CD4-positive, CD25-positive, alpha-beta regulatory T cell (primary cell): ENCODE measurements at regions not wholly inside any gene's neighbourhood (a gene's known extent, or its start where the extent isn't known, plus 50 kb on each side); places are given as distances from the start of the nearest gene placed in this dataset.

ENCODE experiments used
- ATAC-seq, 2 donors: fragments of 150-1000 bp; cut with Tn5 transposase; one replicate each; pipeline ENCODE4 v1.10.0; 2021; ENCODE audit warnings: low read depth in 2 of 2, moderate number of reproducible peaks in 2 of 2, moderate library complexity in 1 of 2
- DNase-seq, 3 donors: peaks; one replicate each; pipeline versions ENCODE4 v3.0.0 to v3.0.0-alpha.2; 2012 to 2022; ENCODE audit warnings: mixed read lengths in 1 of 3
- H3K27ac ChIP-seq: one replicate; pipeline ENCODE4 v1.7.0; 2013; ENCODE audit warnings: mild to moderate bottlenecking, low read length; ENCODE audit not compliant: insufficient read depth, poor library complexity, severe bottlenecking
- H3K27me3 ChIP-seq: one replicate; pipeline ENCODE4 v1.7.0; 2013; ENCODE audit warnings: low read length; ENCODE audit not compliant: control insufficient read depth, insufficient read depth
- H3K36me3 ChIP-seq: one replicate; pipeline ENCODE4 v1.7.0; 2013; ENCODE audit warnings: mild to moderate bottlenecking, low read length, moderate library complexity; ENCODE audit not compliant: control insufficient read depth, insufficient read depth
- H3K4me1 ChIP-seq: 2 replicates; pipeline ENCODE4 v1.7.0; 2013; ENCODE audit warnings: mild to moderate bottlenecking, low read length; ENCODE audit not compliant: insufficient read depth, control insufficient read depth, poor library complexity, severe bottlenecking
- H3K4me3 ChIP-seq: one replicate; pipeline ENCODE4 v1.7.0; 2013; ENCODE audit warnings: low read depth, mild to moderate bottlenecking, low read length, moderate library complexity
- H3K9me3 ChIP-seq, 2 experiments: 1 replicate in 1 of 2; 2 replicates in 1 of 2; pipeline ENCODE4 v1.7.0; 2013; ENCODE audit warnings: low read length in 2 of 2, mild to moderate bottlenecking in 1 of 2, moderate library complexity in 1 of 2; ENCODE audit not compliant: control insufficient read depth in 2 of 2
- H3K27ac Mint-ChIP-seq, 3 donors: one replicate each; pipeline ENCODE4 v1.8.0; 2020 to 2022; ENCODE audit warnings: mild to moderate bottlenecking in 3 of 3, mixed read lengths in 3 of 3, moderate library complexity in 2 of 3
- H3K27me3 Mint-ChIP-seq: one replicate; pipeline ENCODE4 v1.8.0; 2022; ENCODE audit warnings: mild to moderate bottlenecking, mixed read lengths
- H3K36me3 Mint-ChIP-seq: one replicate; pipeline ENCODE4 v1.8.0; 2020; ENCODE audit warnings: mixed read lengths
- H3K4me1 Mint-ChIP-seq, 4 donors: one replicate each; pipeline ENCODE4 v1.8.0; 2020 to 2022; ENCODE audit warnings: mixed read lengths in 4 of 4, mild to moderate bottlenecking in 1 of 4
- H3K4me3 Mint-ChIP-seq, 4 donors: one replicate each; pipeline ENCODE4 v1.8.0; 2020 to 2022; ENCODE audit warnings: mild to moderate bottlenecking in 4 of 4, mixed read lengths in 4 of 4, moderate library complexity in 3 of 4
- H3K9me3 Mint-ChIP-seq, 7 donors: one replicate each; pipeline ENCODE4 v1.8.0; 2020 to 2022; ENCODE audit warnings: mixed read lengths in 7 of 7, mild to moderate bottlenecking in 3 of 7, moderate library complexity in 2 of 7

- H3K27me3 ChIP-seq, result no peaks in the 10 kb centered on the region
- H3K4me3 ChIP-seq, result no peak overlapping the region
- ATAC-seq (no peak), DNase-seq (no peak)
- Mint-ChIP-seq H3K4me1 (no peaks in the 10 kb centered on the region), H3K27ac (no peak overlapping the region), H3K4me3 (no peak overlapping the region), H3K36me3 (no peaks in the 10 kb centered on the region), H3K9me3 (peaks cover 0 to 6% (median 2%) of the 10 kb centered on the region in 7 donors), H3K27me3 (peaks cover 4% of the 10 kb centered on the region)
- no peaks in the 10 kb centered on the region for H3K9me3 ChIP-seq
- H3K4me1 ChIP-seq, result no peaks in the 10 kb centered on the region
- H3K27ac ChIP-seq, result no peak overlapping the region
- H3K36me3 ChIP-seq, result no peaks in the 10 kb centered on the region
Measured at GRCh38 chr2:23131066-23131575, 253.9 kb upstream of the KLHL29 start.

GRCh38 chr2:23132000-23132399 is 253.0 kb upstream of the KLHL29 start:
- no peak for DNase-seq
- Mint-ChIP-seq H3K27me3 (peaks cover 4% of the 10 kb centered on the region), H3K4me3 (peak overlapping the region in 1 of 4 donors; percentile 69), H3K9me3 (peaks cover 0 to 6% (median 2%) of the 10 kb centered on the region in 7 donors), H3K27ac (no peak overlapping the region), H3K4me1 (no peaks in the 10 kb centered on the region), H3K36me3 (no peaks in the 10 kb centered on the region)
- Histone ChIP-seq H3K4me3 (no peak overlapping the region), H3K27me3 (no peaks in the 10 kb centered on the region), H3K36me3 (no peaks in the 10 kb centered on the region), H3K27ac (no peak overlapping the region), H3K9me3 (no peaks in the 10 kb centered on the region), H3K4me1 (no peaks in the 10 kb centered on the region)
- ATAC-seq, result no peak

DNA sequence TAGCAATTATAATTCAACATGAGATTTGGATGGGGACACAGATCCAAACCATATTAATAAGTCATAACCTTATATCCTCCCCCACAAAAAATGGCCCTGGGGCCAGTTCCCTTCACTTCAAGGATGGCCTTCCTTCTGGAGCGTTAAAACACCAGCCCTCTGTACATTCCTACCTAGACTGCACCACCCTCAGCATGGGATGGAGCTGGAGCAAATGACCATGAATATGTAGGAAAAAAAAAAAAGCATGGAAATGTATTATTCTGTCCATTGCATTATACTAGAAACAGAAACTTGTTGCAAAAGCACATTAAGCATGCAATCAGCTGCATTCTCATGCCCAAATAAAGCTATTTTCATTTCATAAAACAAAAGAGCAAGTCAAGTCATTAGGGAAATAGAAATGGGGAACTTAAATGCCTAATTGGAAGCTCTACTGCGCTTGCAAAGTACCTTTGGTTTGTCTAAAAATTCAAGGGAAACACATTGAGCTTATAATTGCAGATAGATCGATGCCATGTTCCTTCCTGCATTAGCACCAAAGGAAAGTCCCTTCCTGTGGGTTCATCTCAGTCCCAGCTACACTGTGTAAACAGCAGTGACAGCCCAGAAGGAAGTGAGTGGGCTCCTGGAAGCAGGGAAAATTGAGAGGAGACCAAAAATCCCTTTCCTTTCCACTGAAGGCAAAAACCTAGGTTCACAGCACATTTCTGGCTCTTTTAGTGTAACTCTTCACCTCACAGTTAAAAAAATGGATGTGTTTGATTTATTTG is 252.0 kb upstream of the KLHL29 start:
- Histone ChIP-seq H3K4me1 (no peaks in the 10 kb centered on the region), H3K27me3 (no peaks in the 10 kb centered on the region), H3K36me3 (no peaks in the 10 kb centered on the region), H3K9me3 (no peaks in the 10 kb centered on the region), H3K27ac (no peak overlapping the region), H3K4me3 (no peak overlapping the region)
- no peak overlapping the region for H3K27ac Mint-ChIP-seq
- H3K27me3 Mint-ChIP-seq, result peaks cover 4% of the 10 kb centered on the region
- H3K4me1 Mint-ChIP-seq, result no peaks in the 10 kb centered on the region
- no peak for DNase-seq
- H3K36me3 Mint-ChIP-seq, result no peaks in the 10 kb centered on the region
- no peak for ATAC-seq
- H3K4me3 Mint-ChIP-seq, result no peak overlapping the region
- peaks cover 0 to 6% (median 2%) of the 10 kb centered on the region in 7 donors for H3K9me3 Mint-ChIP-seq

- Histone ChIP-seq H3K27ac (no peak overlapping the region), H3K4me3 (no peak overlapping the region), H3K27me3 (no peaks in the 10 kb centered on the region), H3K4me1 (no peaks in the 10 kb centered on the region), H3K9me3 (no peaks in the 10 kb centered on the region), H3K36me3 (no peaks in the 10 kb centered on the region)
- ATAC-seq (no peak), DNase-seq (no peak)
- Mint-ChIP-seq H3K4me1 (no peaks in the 10 kb centered on the region), H3K27ac (no peak overlapping the region), H3K27me3 (peaks cover 9% of the 10 kb centered on the region), H3K4me3 (no peak overlapping the region), H3K9me3 (peaks cover 0 to 6% (median 0%) of the 10 kb centered on the region in 7 donors), H3K36me3 (no peaks in the 10 kb centered on the region)
Measured at GRCh38 chr2:23134726-23135125, 250.3 kb upstream of the KLHL29 start.

DNA sequence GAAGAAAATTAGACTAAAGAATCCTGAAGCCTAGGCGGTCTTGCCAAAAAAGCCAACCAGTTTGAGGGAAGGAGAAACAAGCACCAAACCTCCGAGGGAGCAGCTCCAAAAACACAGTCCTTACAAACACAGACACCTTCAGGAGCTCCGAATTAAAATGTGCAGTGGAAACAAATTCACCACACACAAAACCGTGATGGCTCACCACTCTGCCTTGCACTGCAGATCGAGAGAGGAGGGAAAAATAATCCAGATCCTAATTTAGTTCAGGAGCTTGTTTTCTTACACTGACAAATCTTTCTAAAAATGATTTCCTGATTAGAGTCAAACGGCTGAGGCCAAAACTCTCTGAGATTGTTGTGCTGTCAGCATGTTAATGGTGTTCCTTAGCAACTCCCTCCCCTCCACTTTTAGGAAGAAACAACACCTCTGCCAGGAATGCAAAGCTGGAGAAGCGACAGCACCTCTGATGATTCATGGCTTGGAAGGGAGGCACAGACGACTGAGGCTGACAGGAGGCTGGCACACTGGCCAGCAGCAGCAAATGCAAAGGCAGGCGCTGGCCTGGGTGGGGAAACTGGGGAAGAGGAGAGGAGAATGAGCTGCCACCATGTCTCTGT is 249.4 kb upstream of the KLHL29 start:
- DNase-seq, result no peak
- no peaks in the 10 kb centered on the region for H3K27me3 ChIP-seq
- Mint-ChIP-seq H3K4me3 (no peak overlapping the region), H3K27me3 (peaks cover 9% of the 10 kb centered on the region), H3K27ac (no peak overlapping the region), H3K4me1 (no peaks in the 10 kb centered on the region), H3K9me3 (peaks cover 0 to 6% (median 0%) of the 10 kb centered on the region in 7 donors), H3K36me3 (no peaks in the 10 kb centered on the region)
- H3K9me3 ChIP-seq, result no peaks in the 10 kb centered on the region
- no peak overlapping the region for H3K4me3 ChIP-seq
- H3K27ac ChIP-seq, result no peak overlapping the region
- H3K36me3 ChIP-seq, result no peaks in the 10 kb centered on the region
- H3K4me1 ChIP-seq, result no peaks in the 10 kb centered on the region
- ATAC-seq, result no peak

DNA sequence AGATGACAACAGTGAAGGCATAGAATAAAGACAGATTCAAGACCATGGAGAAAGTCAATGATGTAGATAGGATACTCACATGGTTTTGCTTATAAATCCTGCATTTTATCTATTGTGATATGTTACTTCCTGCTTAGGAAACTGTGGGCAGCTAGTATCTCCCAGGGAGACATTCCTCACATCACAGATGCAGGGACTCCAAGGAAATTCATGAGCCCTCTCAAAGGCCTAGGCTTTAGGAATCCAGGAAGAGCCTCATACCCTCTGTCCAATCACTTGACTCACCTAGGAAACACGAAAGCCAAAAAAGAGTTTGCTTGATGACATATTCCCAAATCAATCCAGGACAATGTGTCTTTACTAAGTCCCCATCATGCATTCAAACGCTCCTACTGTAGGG is 247.8 kb upstream of the KLHL29 start:
- no peak overlapping the region for H3K27ac ChIP-seq
- H3K9me3 Mint-ChIP-seq, result peaks cover 0 to 6% (median 0%) of the 10 kb centered on the region in 7 donors
- H3K36me3 ChIP-seq, result no peaks in the 10 kb centered on the region
- H3K4me3 ChIP-seq, result no peak overlapping the region
- no peaks in the 10 kb centered on the region for H3K27me3 ChIP-seq
- no peaks in the 10 kb centered on the region for H3K9me3 ChIP-seq
- H3K27me3 Mint-ChIP-seq, result peaks cover 9% of the 10 kb centered on the region
- peak overlapping the region in 1 of 4 donors; percentile 40 for H3K4me3 Mint-ChIP-seq
- no peaks in the 10 kb centered on the region for H3K36me3 Mint-ChIP-seq
- DNase-seq (no peak), ATAC-seq (no peak)
- H3K4me1 Mint-ChIP-seq, result no peaks in the 10 kb centered on the region
- H3K27ac Mint-ChIP-seq, result no peak overlapping the region
- H3K4me1 ChIP-seq, result no peaks in the 10 kb centered on the region

- Mint-ChIP-seq H3K36me3 (no peaks in the 10 kb centered on the region), H3K4me1 (no peaks in the 10 kb centered on the region), H3K4me3 (no peak overlapping the region), H3K27me3 (peaks cover 5% of the 10 kb centered on the region), H3K9me3 (peaks cover 0 to 3% (median 0%) of the 10 kb centered on the region in 7 donors), H3K27ac (no peak overlapping the region)
- no peak overlapping the region for H3K4me3 ChIP-seq
- no peaks in the 10 kb centered on the region for H3K9me3 ChIP-seq
- no peaks in the 10 kb centered on the region for H3K4me1 ChIP-seq
- no peak for DNase-seq
- no peaks in the 10 kb centered on the region for H3K36me3 ChIP-seq
- no peak overlapping the region for H3K27ac ChIP-seq
- no peak for ATAC-seq
- H3K27me3 ChIP-seq, result no peaks in the 10 kb centered on the region
Measured at GRCh38 chr2:23138701-23139100, 246.3 kb upstream of the KLHL29 start.
